ENCODE measurements at regions not wholly inside any gene's neighbourhood (a gene's known extent, or its start where the extent isn't known, plus 50 kb on each side); places are given as distances from the start of the nearest gene placed in this dataset.

GRCh38 chr16:64403352-64403751, 718.5 kb downstream of the CDH11 start:
- FAIRE-seq, result no peak

GRCh38 chr16:64398793-64399192, 723.1 kb downstream of the CDH11 start:
- FAIRE-seq, result no peak

GRCh38 chr16:64397945-64398508, 723.8 kb downstream of the CDH11 start:
- FAIRE-seq, result no peak

GRCh38 chr16:64397042-64397441, 724.8 kb downstream of the CDH11 start:
- no peak for FAIRE-seq

- no peak for FAIRE-seq
These were observed 727.8 kb downstream of the CDH11 start for GRCh38 chr16:64394061-64394460.

GRCh38 chr16:64392456-64392855, 729.4 kb downstream of the CDH11 start:
- no peak for FAIRE-seq

GRCh38 chr16:64391063-64391600, 730.7 kb downstream of the CDH11 start:
- no peak for FAIRE-seq

GRCh38 chr16:64390102-64390501, 731.8 kb downstream of the CDH11 start:
- FAIRE-seq, result no peak

GRCh38 chr16:64384636-64385035, 737.2 kb downstream of the CDH11 start:
- FAIRE-seq, result no peak

GRCh38 chr16:64381979-64382378, 739.9 kb downstream of the CDH11 start:
- FAIRE-seq, result no peak

- no peak for FAIRE-seq
These were observed 741.1 kb downstream of the CDH11 start for GRCh38 chr16:64380751-64381150.

- FAIRE-seq, result no peak
These were observed 746.4 kb downstream of the CDH11 start for GRCh38 chr16:64375391-64375980.

- FAIRE-seq, result no peak
These were observed 751.8 kb downstream of the CDH11 start for GRCh38 chr16:64370112-64370511.

GRCh38 chr16:64365448-64365931, 756.4 kb downstream of the CDH11 start:
- FAIRE-seq, result no peak

GRCh38 chr16:64364894-64365293, 757.0 kb downstream of the CDH11 start:
- FAIRE-seq, result no peak

GRCh38 chr16:64364416-64364815, 757.4 kb downstream of the CDH11 start:
- FAIRE-seq, result no peak

GRCh38 chr16:64364016-64364415, 757.8 kb downstream of the CDH11 start:
- no peak for FAIRE-seq

- FAIRE-seq, result no peak
These were observed 758.8 kb downstream of the CDH11 start for GRCh38 chr16:64363039-64363438.

- FAIRE-seq, result no peak
These were observed 759.7 kb downstream of the CDH11 start for GRCh38 chr16:64362193-64362592.

- FAIRE-seq, result no peak
These were observed 760.1 kb downstream of the CDH11 start for GRCh38 chr16:64361753-64362152.

- FAIRE-seq, result no peak
These were observed 763.6 kb downstream of the CDH11 start for GRCh38 chr16:64358291-64358690.

- FAIRE-seq, result no peak
These were observed 765.6 kb downstream of the CDH11 start for GRCh38 chr16:64356267-64356666.

GRCh38 chr16:64352246-64352645, 769.6 kb downstream of the CDH11 start:
- no peak for FAIRE-seq

GRCh38 chr16:64351121-64351520, 770.7 kb downstream of the CDH11 start:
- no peak for FAIRE-seq

- FAIRE-seq, result no peak
These were observed 775.8 kb downstream of the CDH11 start for GRCh38 chr16:64346080-64346479.

All from TTC549 (cell line).